ENCODE measurements at regions not wholly inside any gene's neighbourhood (a gene's known extent, or its start where the extent isn't known, plus 50 kb on each side); places are given as distances from the start of the nearest gene placed in this dataset.

DNA sequence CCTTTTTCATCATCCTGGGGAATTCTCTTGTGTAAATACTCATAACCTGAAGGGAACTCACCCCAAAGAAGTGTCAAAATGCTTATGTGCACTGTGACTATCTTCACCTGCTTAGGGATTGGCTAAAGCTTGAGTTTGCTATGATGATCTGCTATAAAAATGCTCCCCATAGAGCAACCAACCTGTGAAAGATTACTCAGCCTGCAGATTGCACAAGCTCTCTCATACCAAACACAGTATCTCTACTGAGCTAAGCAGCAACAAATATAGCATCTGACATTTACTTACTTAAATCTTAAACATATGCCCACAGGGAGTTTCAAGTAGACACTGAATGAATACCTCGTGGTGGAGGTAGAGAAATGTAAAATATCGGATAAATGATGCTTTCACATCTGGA is 725.8 kb downstream of the MRPL39 start:
- Histone ChIP-seq H3K27ac (ENCODE audit: low read length) (no peak overlapping the region), H3K79me2 (ENCODE audit: insufficient read depth, low read length) (no peaks in the 10 kb centered on the region), H3K9me3 (ENCODE audit: insufficient read depth, low read length, severe bottlenecking) (no peaks in the 10 kb centered on the region), H3K36me3 (ENCODE audit: insufficient read depth, low read length) (no peaks in the 10 kb centered on the region), H2AFZ (ENCODE audit: low read depth, low read length) (no peak overlapping the region), H3K4me1 (ENCODE audit: insufficient read depth, low read length) (no peaks in the 10 kb centered on the region), H3K4me3 (ENCODE audit: low read depth in 1 of 2, low read length in 2 of 2) (no peak overlapping the region), H3K9ac (ENCODE audit: low read depth, low read length) (no peak overlapping the region), H4K20me1 (ENCODE audit: insufficient read depth, low read length) (no peaks in the 10 kb centered on the region), H3K27me3 (ENCODE audit: insufficient read depth, low read length, poor library complexity) (no peaks in the 10 kb centered on the region), H3K4me2 (ENCODE audit: insufficient read depth, low read length) (no peak overlapping the region)
- DNase-seq (no peak), ATAC-seq (ENCODE audit: insufficient read depth, low read depth) (no peak)
- TF ChIP-seq, protein P1, sequence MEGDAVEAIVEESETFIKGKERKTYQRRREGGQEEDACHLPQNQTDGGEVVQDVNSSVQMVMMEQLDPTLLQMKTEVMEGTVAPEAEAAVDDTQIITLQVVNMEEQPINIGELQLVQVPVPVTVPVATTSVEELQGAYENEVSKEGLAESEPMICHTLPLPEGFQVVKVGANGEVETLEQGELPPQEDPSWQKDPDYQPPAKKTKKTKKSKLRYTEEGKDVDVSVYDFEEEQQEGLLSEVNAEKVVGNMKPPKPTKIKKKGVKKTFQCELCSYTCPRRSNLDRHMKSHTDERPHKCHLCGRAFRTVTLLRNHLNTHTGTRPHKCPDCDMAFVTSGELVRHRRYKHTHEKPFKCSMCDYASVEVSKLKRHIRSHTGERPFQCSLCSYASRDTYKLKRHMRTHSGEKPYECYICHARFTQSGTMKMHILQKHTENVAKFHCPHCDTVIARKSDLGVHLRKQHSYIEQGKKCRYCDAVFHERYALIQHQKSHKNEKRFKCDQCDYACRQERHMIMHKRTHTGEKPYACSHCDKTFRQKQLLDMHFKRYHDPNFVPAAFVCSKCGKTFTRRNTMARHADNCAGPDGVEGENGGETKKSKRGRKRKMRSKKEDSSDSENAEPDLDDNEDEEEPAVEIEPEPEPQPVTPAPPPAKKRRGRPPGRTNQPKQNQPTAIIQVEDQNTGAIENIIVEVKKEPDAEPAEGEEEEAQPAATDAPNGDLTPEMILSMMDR (IDR thresholded peaks at IDR 0.05; ENCODE audit: borderline replicate concordance, extremely low read depth, low read length, poor library complexity, severe bottlenecking) = no peak
- TF ChIP-seq EZH2 (IDR thresholded peaks at IDR 0.05; ENCODE audit: borderline replicate concordance, low read depth, low read length, severe bottlenecking) = no peak

DNA sequence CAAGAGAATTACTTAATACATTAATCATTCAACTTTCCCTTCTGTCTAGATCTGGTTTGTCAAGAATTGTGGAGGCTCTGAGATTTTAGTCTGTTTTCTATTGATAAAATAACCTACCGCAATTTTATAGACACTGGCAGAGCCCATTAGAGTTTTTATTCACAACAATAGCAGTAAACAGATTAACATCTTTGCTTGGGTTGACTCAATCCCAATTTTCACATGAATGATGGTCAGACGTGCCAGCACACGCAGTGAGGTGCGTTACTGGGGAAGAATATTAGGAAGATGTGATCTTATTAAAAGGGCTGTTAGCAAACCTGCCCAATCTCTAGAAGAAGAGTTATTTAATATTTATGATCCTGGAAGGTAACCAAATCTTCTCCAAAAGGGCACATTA is 736.6 kb downstream of the MRPL39 start:
- Histone ChIP-seq H3K9me3 (ENCODE audit: insufficient read depth, low read length, severe bottlenecking) (no peaks in the 10 kb centered on the region), H3K27me3 (ENCODE audit: insufficient read depth, low read length, poor library complexity) (no peaks in the 10 kb centered on the region), H3K79me2 (ENCODE audit: insufficient read depth, low read length) (no peaks in the 10 kb centered on the region), H3K4me2 (ENCODE audit: insufficient read depth, low read length) (no peak overlapping the region), H3K4me3 (ENCODE audit: low read depth in 1 of 2, low read length in 2 of 2) (no peak overlapping the region), H3K36me3 (ENCODE audit: insufficient read depth, low read length) (no peaks in the 10 kb centered on the region), H4K20me1 (ENCODE audit: insufficient read depth, low read length) (no peaks in the 10 kb centered on the region), H3K9ac (ENCODE audit: low read depth, low read length) (no peak overlapping the region), H3K27ac (ENCODE audit: low read length) (no peak overlapping the region), H3K4me1 (ENCODE audit: insufficient read depth, low read length) (no peaks in the 10 kb centered on the region), H2AFZ (ENCODE audit: low read depth, low read length) (no peak overlapping the region)
- DNase-seq (no peak), ATAC-seq (ENCODE audit: insufficient read depth, low read depth) (no peak)
- no peak for TF ChIP-seq EZH2 (IDR thresholded peaks at IDR 0.05; ENCODE audit: borderline replicate concordance, low read depth, low read length, severe bottlenecking)
- TF ChIP-seq, protein P1 (IDR thresholded peaks at IDR 0.05; ENCODE audit: borderline replicate concordance, extremely low read depth, low read length, poor library complexity, severe bottlenecking) = no peak

DNA sequence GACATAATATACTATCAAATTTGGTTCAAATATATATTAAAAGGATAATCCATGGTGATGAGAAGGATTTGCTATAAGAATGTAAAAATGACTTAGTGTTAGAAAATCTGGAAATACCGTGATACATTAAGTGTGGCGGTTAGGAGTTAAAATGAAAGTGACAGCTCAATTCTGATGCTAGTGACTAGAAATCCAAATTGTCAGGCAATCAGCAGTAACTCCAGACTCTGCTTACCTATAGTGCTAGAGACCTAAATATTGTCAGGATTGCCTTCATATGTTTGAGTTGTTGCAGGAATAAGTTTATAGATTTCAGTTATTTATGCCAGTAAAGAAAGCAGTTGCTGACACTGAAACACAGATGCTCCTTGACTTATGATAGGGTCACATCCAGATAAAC is 737.4 kb downstream of the MRPL39 start:
- no peak overlapping the region for H2AFZ ChIP-seq (ENCODE audit: low read depth, low read length)
- no peak overlapping the region for H3K4me2 ChIP-seq (ENCODE audit: insufficient read depth, low read length)
- H3K27ac ChIP-seq (ENCODE audit: low read length) = no peak overlapping the region
- H3K9ac ChIP-seq (ENCODE audit: low read depth, low read length) = no peak overlapping the region
- H3K4me3 ChIP-seq (ENCODE audit: low read depth in 1 of 2, low read length in 2 of 2) = no peak overlapping the region
- H3K79me2 ChIP-seq (ENCODE audit: insufficient read depth, low read length) = no peaks in the 10 kb centered on the region
- no peaks in the 10 kb centered on the region for H3K36me3 ChIP-seq (ENCODE audit: insufficient read depth, low read length)
- TF ChIP-seq, protein P1 (IDR thresholded peaks at IDR 0.05; ENCODE audit: borderline replicate concordance, extremely low read depth, low read length, poor library complexity, severe bottlenecking) = no peak
- ATAC-seq (ENCODE audit: insufficient read depth, low read depth) (no peak), DNase-seq (no peak)
- H4K20me1 ChIP-seq (ENCODE audit: insufficient read depth, low read length) = no peaks in the 10 kb centered on the region
- no peaks in the 10 kb centered on the region for H3K9me3 ChIP-seq (ENCODE audit: insufficient read depth, low read length, severe bottlenecking)
- H3K27me3 ChIP-seq (ENCODE audit: insufficient read depth, low read length, poor library complexity) = no peaks in the 10 kb centered on the region
- no peaks in the 10 kb centered on the region for H3K4me1 ChIP-seq (ENCODE audit: insufficient read depth, low read length)

DNA sequence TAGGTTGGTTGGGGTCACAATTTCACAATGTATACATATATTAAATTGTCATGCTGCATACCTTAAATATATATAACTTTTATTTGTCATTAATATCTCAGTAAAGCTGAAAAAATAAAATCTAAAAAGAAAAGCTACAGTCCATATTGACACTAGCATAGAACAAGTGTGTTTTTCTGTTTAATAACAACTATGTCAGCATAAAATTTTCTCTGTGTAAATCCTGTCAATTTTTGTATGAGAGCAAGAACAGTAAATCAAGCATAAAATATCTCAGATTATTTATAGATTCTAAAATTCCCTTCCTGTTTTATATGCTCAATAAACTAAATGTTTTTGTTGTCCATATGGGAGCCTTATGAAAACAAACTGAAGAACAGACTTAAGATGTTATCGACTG is 739.2 kb downstream of the MRPL39 start:
- Histone ChIP-seq H3K27ac (ENCODE audit: low read length) (no peak overlapping the region), H3K36me3 (ENCODE audit: insufficient read depth, low read length) (no peaks in the 10 kb centered on the region), H4K20me1 (ENCODE audit: insufficient read depth, low read length) (no peaks in the 10 kb centered on the region), H2AFZ (ENCODE audit: low read depth, low read length) (no peak overlapping the region), H3K4me2 (ENCODE audit: insufficient read depth, low read length) (no peak overlapping the region), H3K27me3 (ENCODE audit: insufficient read depth, low read length, poor library complexity) (no peaks in the 10 kb centered on the region), H3K9me3 (ENCODE audit: insufficient read depth, low read length, severe bottlenecking) (no peaks in the 10 kb centered on the region), H3K4me1 (ENCODE audit: insufficient read depth, low read length) (no peaks in the 10 kb centered on the region), H3K4me3 (ENCODE audit: low read depth in 1 of 2, low read length in 2 of 2) (no peak overlapping the region), H3K9ac (ENCODE audit: low read depth, low read length) (no peak overlapping the region), H3K79me2 (ENCODE audit: insufficient read depth, low read length) (no peaks in the 10 kb centered on the region)
- DNase-seq = no peak
- ATAC-seq (ENCODE audit: insufficient read depth, low read depth) = no peak
- TF ChIP-seq, protein P1 (IDR thresholded peaks at IDR 0.05; ENCODE audit: borderline replicate concordance, extremely low read depth, low read length, poor library complexity, severe bottlenecking) = no peak
- TF ChIP-seq EZH2 (IDR thresholded peaks at IDR 0.05; ENCODE audit: borderline replicate concordance, low read depth, low read length, severe bottlenecking) = no peak

Measured in DND-41 (cell line).